ENCODE measurements at regions not wholly inside any gene's neighbourhood (a gene's known extent, or its start where the extent isn't known, plus 50 kb on each side); places are given as distances from the start of the nearest gene placed in this dataset.

- in situ Hi-C loops (cut with HindIII; ENCODE audit: low sequenced_read_pairs) = no loop called here
Measured at GRCh38 chr11:10933455-10934292, 75.8 kb upstream of the ZBED5 start.

GRCh38 chr11:10932976-10933375, 75.1 kb upstream of the ZBED5 start:
- in situ Hi-C loops (cut with HindIII; ENCODE audit: low sequenced_read_pairs) = no loop called here

GRCh38 chr11:10931761-10932670, 74.2 kb upstream of the ZBED5 start:
- in situ Hi-C loops (cut with HindIII; ENCODE audit: low sequenced_read_pairs) = no loop called here

GRCh38 chr11:10930972-10931760, 73.3 kb upstream of the ZBED5 start:
- in situ Hi-C loops (cut with HindIII; ENCODE audit: low sequenced_read_pairs) = no loop called here

- in situ Hi-C loops (cut with HindIII; ENCODE audit: low sequenced_read_pairs) = no loop called here
Measured at GRCh38 chr11:10930224-10930971, 72.5 kb upstream of the ZBED5 start.

- in situ Hi-C loops (cut with HindIII; ENCODE audit: low sequenced_read_pairs) = no loop called here
Measured at GRCh38 chr11:10927538-10927937, 69.7 kb upstream of the ZBED5 start.

GRCh38 chr11:10926801-10927211, 69.0 kb upstream of the ZBED5 start:
- in situ Hi-C loops (cut with HindIII; ENCODE audit: low sequenced_read_pairs) = no loop called here

- in situ Hi-C loops (cut with HindIII; ENCODE audit: low sequenced_read_pairs) = no loop called here
Measured at GRCh38 chr11:10925149-10925926, 67.5 kb upstream of the ZBED5 start.

GRCh38 chr11:10923882-10924281, 66.0 kb upstream of the ZBED5 start:
- in situ Hi-C loops (cut with HindIII; ENCODE audit: low sequenced_read_pairs) = no loop called here

- in situ Hi-C loops (cut with HindIII; ENCODE audit: low sequenced_read_pairs) = no loop called here
Measured at GRCh38 chr11:10922892-10923291, 65.0 kb upstream of the ZBED5 start.

- in situ Hi-C loops (cut with HindIII; ENCODE audit: low sequenced_read_pairs) = no loop called here
Measured at GRCh38 chr11:10920875-10921274, 63.0 kb upstream of the ZBED5 start.

- in situ Hi-C loops (cut with HindIII; ENCODE audit: low sequenced_read_pairs) = no loop called here
Measured at GRCh38 chr11:10920205-10920604, 62.4 kb upstream of the ZBED5 start.

GRCh38 chr11:10918698-10919097, 60.8 kb upstream of the ZBED5 start:
- in situ Hi-C loops (cut with HindIII; ENCODE audit: low sequenced_read_pairs) = no loop called here

GRCh38 chr11:10918275-10918674, 60.4 kb upstream of the ZBED5 start:
- in situ Hi-C loops (cut with HindIII; ENCODE audit: low sequenced_read_pairs) = no loop called here

- in situ Hi-C loops (cut with HindIII; ENCODE audit: low sequenced_read_pairs) = no loop called here
Measured at GRCh38 chr11:10917802-10918201, 59.9 kb upstream of the ZBED5 start.

- in situ Hi-C loops (cut with HindIII; ENCODE audit: low sequenced_read_pairs) = no loop called here
Measured at GRCh38 chr11:10916665-10917064, 58.8 kb upstream of the ZBED5 start.

- in situ Hi-C loops (cut with HindIII; ENCODE audit: low sequenced_read_pairs) = no loop called here
Measured at GRCh38 chr11:10914050-10914449, 56.2 kb upstream of the ZBED5 start.

- in situ Hi-C loops (cut with HindIII; ENCODE audit: low sequenced_read_pairs) = no loop called here
Measured at GRCh38 chr11:10913075-10913474, 55.2 kb upstream of the ZBED5 start.

- in situ Hi-C loops (cut with HindIII; ENCODE audit: low sequenced_read_pairs) = no loop called here
Measured at GRCh38 chr11:10911907-10912306, 54.1 kb upstream of the ZBED5 start.
